HUES64 (cell line): ENCODE measurements at regions not wholly inside any gene's neighbourhood (a gene's known extent, or its start where the extent isn't known, plus 50 kb on each side); places are given as distances from the start of the nearest gene placed in this dataset.

Experiments used
- H3K27ac ChIP-seq: 2 replicates; pipeline ENCODE4 v1.7.0; 2013; ENCODE audit warnings: low read depth, low read length, inconsistent platforms
- H3K27me3 ChIP-seq: 2 replicates; pipeline ENCODE4 v1.6.1; 2013; ENCODE audit warnings: mild to moderate bottlenecking, low read length; ENCODE audit not compliant: insufficient read depth
- H3K36me3 ChIP-seq: 2 replicates; pipeline ENCODE4 v1.6.1; 2013; ENCODE audit warnings: mild to moderate bottlenecking, low read length; ENCODE audit not compliant: insufficient read depth
- H3K4me1 ChIP-seq: 2 replicates; pipeline ENCODE4 v1.6.1; 2013; ENCODE audit warnings: mild to moderate bottlenecking, low read length, moderate library complexity; ENCODE audit not compliant: insufficient read depth
- H3K4me3 ChIP-seq: 2 replicates; pipeline ENCODE4 v1.5.1; 2013; ENCODE audit warnings: mild to moderate bottlenecking, low read length, moderate library complexity
- H3K9ac ChIP-seq: 2 replicates; pipeline ENCODE4 v1.6.1; 2013; ENCODE audit warnings: mild to moderate bottlenecking, low read depth, low read length
- H3K9me3 ChIP-seq: 2 replicates; pipeline ENCODE4 v1.6.1; 2013; ENCODE audit warnings: low read depth, low read length; ENCODE audit not compliant: insufficient read depth
- WGBS: fragments of 150-250, 120-280 bp; methylation state at CpG from one replicate; pipeline ENCODE4 v1.1.7; 2013; ENCODE audit warnings: missing lambda C conversion rate; 5-methylcytosine and 5-hydroxymethylcytosine counted together

DNA sequence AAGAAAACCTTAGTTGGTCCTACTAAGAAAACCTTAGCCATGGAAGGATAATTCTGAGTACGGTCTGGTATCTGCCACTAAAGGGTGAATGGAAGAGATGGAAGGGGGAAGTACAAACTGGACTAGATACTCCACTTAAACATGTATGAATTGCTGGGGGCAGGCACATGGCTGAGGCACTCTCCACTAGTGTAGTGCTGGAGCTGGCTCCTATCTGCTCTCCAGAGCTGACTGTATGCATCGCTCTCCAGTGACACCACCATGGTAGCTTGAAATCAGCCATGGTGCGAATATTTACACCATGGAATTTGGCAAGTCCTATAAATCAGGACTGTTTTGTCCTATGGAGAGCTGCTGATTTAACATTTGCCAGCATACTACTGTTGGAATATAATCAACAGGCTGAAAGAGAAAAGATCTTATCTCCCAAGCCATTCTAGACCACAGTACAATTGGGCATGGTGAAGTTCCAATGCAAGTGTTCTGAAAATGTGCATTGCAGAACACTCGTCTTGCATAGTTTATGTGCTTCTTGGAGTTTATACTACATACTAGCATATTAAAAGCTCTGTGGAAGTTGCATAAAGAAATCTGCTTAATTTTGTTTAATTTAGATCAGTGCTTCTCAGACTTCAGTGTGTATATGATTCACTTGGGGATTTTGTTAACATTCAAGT is 277.4 kb downstream of the TDRD15 start:
- Histone ChIP-seq H3K4me1 (peaks cover 7% of the 10 kb centered on the region; the same call in 1 of the 2 replicates), H3K27me3 (no peaks in the 10 kb centered on the region), H3K9me3 (no peaks in the 10 kb centered on the region), H3K9ac (no peak overlapping the region), H3K27ac (no peak overlapping the region), H3K4me3 (no peak overlapping the region), H3K36me3 (no peaks in the 10 kb centered on the region)
- 96% methylated on average over 4 of the region's 4 CpGs for WGBS

GRCh38 chr2:21404137-21404536 is 280.4 kb downstream of the TDRD15 start:
- Histone ChIP-seq H3K9ac (no peak overlapping the region), H3K36me3 (no peaks in the 10 kb centered on the region), H3K27ac (no peak overlapping the region), H3K27me3 (no peaks in the 10 kb centered on the region), H3K9me3 (no peaks in the 10 kb centered on the region), H3K4me3 (no peak overlapping the region), H3K4me1 (peaks cover 7% of the 10 kb centered on the region; the same call in 1 of the 2 replicates)
- 88% methylated on average over 3 of the region's 4 CpGs for WGBS

GRCh38 chr2:21404827-21405625 is 281.3 kb downstream of the TDRD15 start:
- no peak overlapping the region for H3K9ac ChIP-seq
- 81% methylated on average over 7 of the region's 7 CpGs for WGBS
- H3K9me3 ChIP-seq = no peaks in the 10 kb centered on the region
- H3K4me1 ChIP-seq = peaks cover 7% of the 10 kb centered on the region; the same call in 1 of the 2 replicates
- no peaks in the 10 kb centered on the region for H3K27me3 ChIP-seq
- H3K27ac ChIP-seq = no peak overlapping the region
- H3K36me3 ChIP-seq = no peaks in the 10 kb centered on the region
- H3K4me3 ChIP-seq = no peak overlapping the region

GRCh38 chr2:21406386-21406785 is 282.6 kb downstream of the TDRD15 start:
- WGBS = 98% methylated on average over 1 of the region's 1 CpG
- Histone ChIP-seq H3K9me3 (no peaks in the 10 kb centered on the region), H3K9ac (no peak overlapping the region), H3K4me1 (peaks cover 7% of the 10 kb centered on the region; the same call in 1 of the 2 replicates), H3K27me3 (no peaks in the 10 kb centered on the region), H3K4me3 (no peak overlapping the region), H3K36me3 (no peaks in the 10 kb centered on the region), H3K27ac (no peak overlapping the region)

DNA sequence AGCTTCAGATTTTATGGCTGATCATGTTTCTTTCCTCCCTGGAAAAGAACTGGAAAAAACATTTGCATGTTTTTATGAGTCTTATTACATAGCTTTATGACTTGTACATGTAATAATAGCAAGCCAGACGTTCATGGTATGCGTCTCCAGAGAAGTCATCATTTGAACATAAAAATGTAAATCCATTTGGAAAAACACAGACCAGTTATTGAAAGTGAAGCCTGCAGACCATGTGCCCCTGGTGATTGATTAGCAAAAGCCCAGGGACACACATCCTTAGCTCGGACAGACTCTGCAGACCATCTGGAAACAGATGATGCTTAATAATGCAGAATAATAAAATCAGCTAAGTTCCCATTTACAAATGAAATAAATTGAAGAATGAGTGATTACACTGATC is 283.1 kb downstream of the TDRD15 start:
- Histone ChIP-seq H3K4me1 (peaks cover 7% of the 10 kb centered on the region; the same call in 1 of the 2 replicates), H3K36me3 (no peaks in the 10 kb centered on the region), H3K4me3 (no peak overlapping the region), H3K9ac (no peak overlapping the region), H3K27ac (no peak overlapping the region), H3K27me3 (no peaks in the 10 kb centered on the region), H3K9me3 (no peaks in the 10 kb centered on the region)
- 92% methylated on average over 3 of the region's 3 CpGs for WGBS

GRCh38 chr2:21407851-21408250 is 284.1 kb downstream of the TDRD15 start:
- Histone ChIP-seq H3K4me1 (peaks cover 7% of the 10 kb centered on the region; the same call in 1 of the 2 replicates), H3K9ac (no peak overlapping the region), H3K27me3 (no peaks in the 10 kb centered on the region), H3K4me3 (no peak overlapping the region), H3K9me3 (no peaks in the 10 kb centered on the region), H3K36me3 (no peaks in the 10 kb centered on the region), H3K27ac (no peak overlapping the region)
- 96% methylated on average over 1 of the region's 1 CpG for WGBS

DNA sequence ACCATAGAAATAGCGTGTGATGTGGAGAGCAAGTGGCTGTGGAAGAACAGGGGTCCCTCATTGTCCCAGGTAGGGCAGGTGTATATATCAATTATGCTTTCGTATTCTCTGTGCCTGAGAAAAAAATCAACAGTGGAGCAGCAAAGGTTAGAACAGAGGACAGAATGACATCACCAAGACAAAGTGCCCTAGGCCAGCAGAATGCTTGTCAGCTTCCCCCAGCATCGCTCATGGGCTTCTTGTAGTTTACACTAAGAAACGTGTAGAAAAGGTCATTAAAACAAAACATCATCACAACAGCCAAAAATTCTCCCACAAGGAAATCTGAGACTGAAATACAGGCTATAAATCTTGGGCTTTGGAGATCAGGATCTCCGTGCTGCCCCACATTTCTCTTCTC is 288.0 kb downstream of the TDRD15 start:
- 98% methylated on average over 5 of the region's 5 CpGs for WGBS
- H3K27ac ChIP-seq = no peak overlapping the region
- H3K9me3 ChIP-seq = no peaks in the 10 kb centered on the region
- no peak overlapping the region for H3K4me3 ChIP-seq
- no peaks in the 10 kb centered on the region for H3K36me3 ChIP-seq
- no peak overlapping the region for H3K9ac ChIP-seq
- H3K27me3 ChIP-seq = no peaks in the 10 kb centered on the region
- no peaks in the 10 kb centered on the region for H3K4me1 ChIP-seq

DNA sequence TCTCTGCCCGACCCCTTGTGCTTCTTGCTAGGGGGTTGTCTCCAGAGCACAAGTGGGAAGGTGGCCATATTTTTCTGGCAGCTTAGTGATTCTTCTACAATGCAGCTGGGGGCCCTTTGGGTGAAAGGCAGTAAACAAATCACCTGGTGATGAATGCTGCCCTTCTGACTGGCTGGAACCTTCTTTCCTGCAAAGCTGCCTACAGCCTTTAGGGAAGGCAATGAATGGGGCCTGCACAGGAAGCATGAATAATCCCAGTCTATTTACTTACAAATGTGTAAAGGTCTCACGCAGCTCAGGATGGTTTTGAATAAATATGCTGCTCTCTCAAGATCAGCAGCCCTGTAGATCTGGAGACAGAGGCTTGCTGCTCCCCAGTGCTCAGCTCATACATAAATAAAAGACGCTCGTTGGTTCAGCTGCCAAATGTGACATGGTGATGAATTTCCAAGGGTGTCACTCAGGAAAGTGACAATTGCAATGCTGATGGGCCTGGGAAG is 289.2 kb downstream of the TDRD15 start:
- 83% methylated on average over 4 of the region's 4 CpGs for WGBS
- H3K36me3 ChIP-seq = no peaks in the 10 kb centered on the region
- no peaks in the 10 kb centered on the region for H3K4me1 ChIP-seq
- no peak overlapping the region for H3K27ac ChIP-seq
- no peaks in the 10 kb centered on the region for H3K9me3 ChIP-seq
- no peaks in the 10 kb centered on the region for H3K27me3 ChIP-seq
- no peak overlapping the region for H3K4me3 ChIP-seq
- no peak overlapping the region for H3K9ac ChIP-seq

DNA sequence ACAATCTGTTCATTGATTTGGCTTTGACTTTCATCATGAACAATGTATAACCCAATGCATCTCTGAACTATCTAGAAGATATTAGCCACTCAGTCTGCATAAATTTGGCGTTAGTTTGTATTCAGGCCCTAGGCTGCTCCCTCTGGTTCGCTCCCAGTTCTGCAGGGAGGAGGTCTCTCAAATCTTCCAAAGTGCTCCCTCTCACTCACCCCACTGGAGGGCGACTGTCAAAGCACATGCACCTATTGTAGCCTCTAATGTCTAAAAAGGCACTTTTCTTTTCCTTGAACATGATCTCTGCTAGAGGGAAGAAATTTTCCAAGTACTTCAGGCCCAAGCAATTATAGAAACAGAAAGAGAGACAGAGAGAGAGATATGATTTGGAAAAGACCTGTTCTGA is 291.5 kb downstream of the TDRD15 start:
- H3K27me3 ChIP-seq = no peaks in the 10 kb centered on the region
- H3K4me1 ChIP-seq = no peaks in the 10 kb centered on the region
- H3K4me3 ChIP-seq = no peak overlapping the region
- no peaks in the 10 kb centered on the region for H3K36me3 ChIP-seq
- H3K9ac ChIP-seq = no peak overlapping the region
- H3K9me3 ChIP-seq = no peaks in the 10 kb centered on the region
- no peak overlapping the region for H3K27ac ChIP-seq
- 75% methylated on average over 3 of the region's 3 CpGs for WGBS

GRCh38 chr2:21416226-21416625 is 292.5 kb downstream of the TDRD15 start:
- Histone ChIP-seq H3K9me3 (no peaks in the 10 kb centered on the region), H3K36me3 (no peaks in the 10 kb centered on the region), H3K27me3 (no peaks in the 10 kb centered on the region), H3K4me3 (no peak overlapping the region), H3K27ac (no peak overlapping the region), H3K4me1 (no peaks in the 10 kb centered on the region), H3K9ac (no peak overlapping the region)

DNA sequence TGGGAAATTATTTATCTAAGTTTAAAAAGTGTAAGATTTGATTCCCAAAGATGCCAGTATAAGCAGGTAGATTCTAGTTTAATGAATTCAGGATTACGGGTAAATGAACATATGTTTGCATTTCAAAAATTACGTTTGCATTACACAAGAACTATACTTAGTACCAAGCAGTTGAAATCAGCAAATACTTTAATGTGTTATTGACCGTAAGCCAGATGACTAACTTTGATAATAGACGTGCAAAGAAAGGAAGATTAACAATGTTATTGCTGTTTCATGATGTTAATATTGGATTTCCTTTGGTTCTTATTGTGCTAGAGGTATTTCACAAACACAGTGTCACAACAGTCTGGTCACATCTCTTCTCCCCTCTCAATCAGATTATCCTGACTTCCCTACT is 294.7 kb downstream of the TDRD15 start:
- H3K9me3 ChIP-seq = no peaks in the 10 kb centered on the region
- no peak overlapping the region for H3K27ac ChIP-seq
- no peaks in the 10 kb centered on the region for H3K36me3 ChIP-seq
- H3K27me3 ChIP-seq = no peaks in the 10 kb centered on the region
- no peak overlapping the region for H3K9ac ChIP-seq
- WGBS = 95% methylated on average over 4 of the region's 4 CpGs
- H3K4me1 ChIP-seq = no peaks in the 10 kb centered on the region
- H3K4me3 ChIP-seq = no peak overlapping the region
